Erythroblast (primary cell): ENCODE measurements at regions not wholly inside any gene's neighbourhood (a gene's known extent, or its start where the extent isn't known, plus 50 kb on each side); places are given as distances from the start of the nearest gene placed in this dataset.

Experiments
- GATA1 ChIP-seq: IDR thresholded peaks from 2 replicates; pipeline ENCODE4 v1.6.1; 2011; ENCODE audit warnings: low read depth, mild to moderate bottlenecking, control low read depth, low read length, moderate library complexity
- POLR2A ChIP-seq: IDR thresholded peaks from 2 replicates; pipeline ENCODE4 v1.6.1; 2011; ENCODE audit warnings: mild to moderate bottlenecking, low read length

DNA sequence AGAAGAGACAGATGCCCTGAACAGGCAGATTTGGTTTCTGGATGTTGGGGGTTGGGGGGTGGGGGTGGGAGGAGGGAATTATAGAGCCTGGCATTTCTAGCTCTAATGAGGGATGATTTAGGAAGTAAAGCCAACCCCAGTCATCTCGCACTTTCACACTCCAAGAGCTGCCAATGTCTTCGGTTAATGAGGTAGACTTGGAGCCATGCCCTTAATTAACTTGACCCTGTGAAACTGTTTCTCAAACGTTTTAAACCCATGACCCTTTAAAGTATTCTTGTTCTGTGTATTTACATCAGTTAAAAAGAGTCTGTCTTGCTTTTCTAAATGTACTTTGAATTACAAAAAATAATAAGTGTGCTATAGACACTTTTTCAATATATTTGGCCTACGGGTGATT lies 466.9 kb downstream of the FAT4 start:
- TF ChIP-seq POLR2A (no peak), GATA1 (no peak)
